Lower leg skin (tissue), 4 donors: ENCODE measurements at regions not wholly inside any gene's neighbourhood (a gene's known extent, or its start where the extent isn't known, plus 50 kb on each side); places are given as distances from the start of the nearest gene placed in this dataset.
"Not testable (repeated sequence)": the region's sequence is repeated elsewhere in the genome, so short reads cannot be mapped to it uniquely, and the experiment has no call there.

Source experiments
- DNase-seq, 2 donors: peaks; one replicate each; pipeline ENCODE4 v3.0.0-alpha.2; 2019; ENCODE audit warnings: low spot score in 2 of 2
- H3K4me3 ChIP-seq: fragments of 200-600 bp; sonication (generic); 2 replicates; pipeline ENCODE4 v1.5.1; 2017; ENCODE audit warnings: mild to moderate bottlenecking, low read depth; ENCODE audit not compliant: poor library complexity, severe bottlenecking
- CTCF ChIP-seq, 3 donors: fragments of 450-650 bp; IDR thresholded peaks; one replicate each; pipeline ENCODE4 v1.5.1; 2016; ENCODE audit warnings: antibody characterized with exemption in 3 of 3, mild to moderate bottlenecking in 3 of 3, moderate library complexity in 2 of 3
- POLR2A ChIP-seq, 2 donors: fragments of 450-650 bp; IDR thresholded peaks; one replicate each; pipeline ENCODE4 v1.6.1; 2016 to 2017; ENCODE audit warnings: antibody characterized with exemption in 2 of 2, mild to moderate bottlenecking in 1 of 2, moderate library complexity in 1 of 2
- WGBS, 2 donors: methylation state at CpG; one replicate each; pipeline ENCODE4 v1.1.5; 2018; 5-methylcytosine and 5-hydroxymethylcytosine counted together
- intact Hi-C: fragments of 100-400 bp; cut with DNase I; formaldehyde crosslinking; loops from one replicate; pipeline ENCODE4 v1.15.0; 2023; ENCODE audit warnings: low total_unique reads

DNA sequence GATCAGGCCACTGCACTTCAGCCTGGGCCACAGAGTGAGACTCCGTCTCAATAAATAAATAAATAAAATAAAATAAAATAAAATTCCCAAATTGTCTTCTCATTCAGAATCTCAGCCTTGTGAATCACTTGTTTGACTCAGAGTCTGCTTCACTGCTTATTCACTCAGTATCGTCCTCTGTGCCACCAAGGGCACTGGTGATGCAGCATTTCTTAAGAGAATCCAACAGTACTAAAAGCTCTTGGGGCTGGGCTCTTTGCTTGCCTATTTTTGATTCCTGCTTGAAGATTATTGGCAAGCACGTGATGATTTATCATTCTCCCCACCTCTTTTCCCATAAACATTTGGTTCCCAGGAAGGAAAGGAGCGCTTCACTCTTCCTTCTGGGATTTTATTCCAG lies 54.8 kb upstream of the HMGB1 start:
- no peak for DNase-seq
- WGBS, 2 donors, result 76 to 78% methylated on average over 4 of the region's 4 CpGs
- TF ChIP-seq POLR2A (IDR thresholded peaks at IDR 0.05) (no peak), CTCF (IDR thresholded peaks at IDR 0.05) (no peak)
- H3K4me3 ChIP-seq, result no peak overlapping the region
- intact Hi-C loops, result no loop called here

GRCh38 chr13:30523211-30523610 lies 57.5 kb upstream of the HMGB1 start:
- H3K4me3 ChIP-seq, result no peak overlapping the region
- TF ChIP-seq POLR2A (IDR thresholded peaks at IDR 0.05) (no peak), CTCF (IDR thresholded peaks at IDR 0.05) (no peak)
- WGBS, 2 donors, result 68 to 69% methylated on average over 2 of the region's 2 CpGs
- DNase-seq, result no peak
- intact Hi-C loops, result no loop called here

DNA sequence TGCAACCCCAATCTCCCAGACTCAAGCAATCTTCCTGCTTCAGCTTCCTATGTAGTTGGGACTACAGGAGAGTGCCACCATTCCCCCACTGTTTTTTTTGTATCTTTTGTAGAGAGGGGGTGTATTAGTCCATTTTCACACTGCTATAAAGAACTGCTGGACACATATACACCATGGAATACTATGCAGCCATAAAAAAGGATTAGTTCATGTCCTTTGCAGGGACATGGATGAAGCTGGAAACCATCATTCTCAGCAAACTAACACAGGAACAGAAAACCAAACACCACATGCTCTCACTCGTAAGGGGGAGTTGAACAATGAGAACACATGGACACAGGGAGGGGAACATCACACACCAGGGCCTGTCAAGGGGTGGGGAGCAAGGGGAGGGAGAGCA lies 58.1 kb upstream of the HMGB1 start:
- DNase-seq, intact Hi-C loops, H3K4me3 ChIP-seq: not testable (repeated sequence)
- 81 to 100% methylated on average over 1 of the region's 1 CpG for WGBS, 2 donors

DNA sequence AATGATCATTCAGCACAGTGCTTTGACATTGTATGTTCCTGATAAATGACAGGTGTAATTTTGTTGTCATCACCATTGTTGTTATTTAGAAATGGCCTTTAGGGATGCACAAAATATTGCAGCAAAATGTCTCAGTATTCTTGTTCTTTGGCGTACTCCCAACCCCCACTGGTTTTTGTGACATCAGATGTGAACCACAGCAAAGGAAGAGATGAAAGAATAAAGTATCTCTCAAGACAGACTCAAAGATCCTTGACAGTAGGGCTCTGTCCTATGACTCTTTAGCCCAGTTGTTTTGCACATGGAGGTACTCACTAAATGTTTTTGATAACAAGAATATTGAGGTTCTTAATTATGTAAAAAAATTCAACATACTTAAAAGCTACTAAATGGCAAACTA lies 59.5 kb upstream of the HMGB1 start:
- 0% methylated on average over 1 of the region's 1 CpG for WGBS, 2 donors
- H3K4me3 ChIP-seq, intact Hi-C loops, DNase-seq: not testable (repeated sequence)

GRCh38 chr13:30526612-30527495 lies 61.1 kb upstream of the HMGB1 start:
- no peak for DNase-seq
- no peak for TF ChIP-seq CTCF (IDR thresholded peaks at IDR 0.05)
- TF ChIP-seq POLR2A (IDR thresholded peaks at IDR 0.05), result no peak
- H3K4me3 ChIP-seq, result no peak overlapping the region
- intact Hi-C loops, result no loop called here
- 86 to 87% methylated on average over 21 of the region's 21 CpGs for WGBS, 2 donors

DNA sequence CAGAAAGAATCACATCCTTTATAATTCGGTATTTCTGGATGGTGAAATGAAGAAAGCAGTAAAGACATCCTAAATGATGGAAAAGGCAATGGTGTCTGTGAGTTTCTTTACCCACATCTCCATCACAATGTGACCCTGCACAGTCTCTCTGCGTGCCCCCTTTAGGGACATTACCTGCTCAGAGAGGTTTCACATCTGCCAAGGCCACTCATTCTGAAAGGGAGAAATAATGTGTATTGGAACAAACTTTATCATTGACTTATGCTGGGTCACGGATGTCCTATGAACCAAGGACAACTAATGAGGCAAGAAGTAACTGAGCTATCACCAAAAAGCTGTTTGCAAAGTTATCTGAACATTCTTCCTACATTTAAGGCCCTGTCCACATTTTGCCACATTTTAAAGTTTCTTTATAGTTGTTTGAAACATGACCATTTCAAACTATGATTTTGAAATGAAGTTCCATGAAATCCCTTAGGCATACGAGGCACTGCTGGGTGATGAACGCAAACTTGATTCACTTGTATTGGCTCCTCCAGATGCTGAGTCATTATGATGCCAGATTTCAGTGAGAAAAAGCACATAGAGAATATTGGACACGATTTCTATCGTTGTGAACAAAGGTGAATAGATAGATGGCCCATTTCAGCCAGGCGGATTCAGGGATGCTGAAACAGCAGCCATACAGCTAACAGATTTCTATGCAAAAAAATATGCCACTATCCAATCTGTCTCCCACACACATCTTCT lies 63.5 kb upstream of the HMGB1 start:
- no peak for DNase-seq
- WGBS, 2 donors, result 81 to 86% methylated on average over 8 of the region's 8 CpGs
- TF ChIP-seq POLR2A (IDR thresholded peaks at IDR 0.05) (no peak), CTCF (IDR thresholded peaks at IDR 0.05) (no peak)
- intact Hi-C loops, result no loop called here
- no peak overlapping the region for H3K4me3 ChIP-seq
